ES-I3 (cell line): ENCODE measurements at regions not wholly inside any gene's neighbourhood (a gene's known extent, or its start where the extent isn't known, plus 50 kb on each side); places are given as distances from the start of the nearest gene placed in this dataset.

Source experiments
- H3K36me3 ChIP-seq: 2 replicates; pipeline ENCODE4 v1.6.1; 2013; ENCODE audit warnings: mild to moderate bottlenecking, low read length, control low read depth, moderate library complexity; ENCODE audit not compliant: insufficient read depth
- H3K4me1 ChIP-seq: 2 replicates; pipeline ENCODE4 v1.6.1; 2013; ENCODE audit warnings: mild to moderate bottlenecking, control low read depth, low read length; ENCODE audit not compliant: insufficient read depth
- H3K9ac ChIP-seq: 2 replicates; pipeline ENCODE4 v1.6.1; 2013; ENCODE audit warnings: low read depth, mild to moderate bottlenecking, low read length, moderate library complexity
- H3K9me3 ChIP-seq: 2 replicates; pipeline ENCODE4 v1.6.1; 2013; ENCODE audit warnings: mild to moderate bottlenecking, low read length, moderate library complexity; ENCODE audit not compliant: control insufficient read depth, insufficient read depth

DNA sequence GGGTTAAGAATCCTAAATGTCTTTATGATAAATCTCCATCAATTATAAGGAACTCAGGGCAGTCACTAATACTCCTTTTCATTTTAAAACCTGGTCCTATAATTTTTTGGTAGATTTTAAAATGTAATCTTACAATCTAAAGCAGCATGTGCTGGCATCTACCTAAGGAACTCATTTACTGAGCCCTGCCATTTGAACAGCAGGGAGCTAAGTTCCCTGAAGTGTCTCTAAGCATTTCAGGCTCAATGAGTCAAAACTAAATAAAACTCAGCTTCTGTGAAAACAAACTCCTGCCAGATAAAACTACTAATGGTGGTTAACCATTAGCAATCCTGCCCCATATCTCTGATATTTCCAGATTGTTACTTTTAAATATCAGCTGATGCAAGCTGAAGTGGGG lies 1371.8 kb upstream of the PRMT6 start:
- no peaks in the 10 kb centered on the region for H3K4me1 ChIP-seq

DNA sequence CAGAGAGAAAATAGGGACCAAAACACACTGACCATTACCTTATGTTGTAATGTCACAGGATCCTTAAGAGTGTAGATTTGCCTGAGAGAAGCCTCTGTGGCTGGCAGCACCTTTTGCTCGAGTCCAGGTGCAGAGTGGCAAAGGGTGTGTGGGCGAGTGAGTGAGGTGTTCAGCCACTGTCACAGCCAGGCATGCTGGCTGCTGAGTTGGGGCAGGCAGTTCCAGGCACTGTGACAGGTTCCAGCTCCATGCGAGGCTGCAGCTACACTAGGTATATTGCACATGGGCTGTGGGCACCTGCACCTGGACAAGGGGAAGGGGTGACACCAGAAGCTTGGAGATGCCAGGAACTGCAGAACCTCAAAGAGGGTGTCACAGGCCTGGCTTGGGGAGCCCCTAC lies 1370.4 kb upstream of the PRMT6 start:
- no peak overlapping the region for H3K9ac ChIP-seq
- H3K9me3 ChIP-seq = no peaks in the 10 kb centered on the region
- no peaks in the 10 kb centered on the region for H3K4me1 ChIP-seq
- no peaks in the 10 kb centered on the region for H3K36me3 ChIP-seq

More for the DNA sequence above, 1371.8 kb upstream of the PRMT6 start:
- Histone ChIP-seq H3K9ac (no peak overlapping the region), H3K36me3 (no peaks in the 10 kb centered on the region), H3K9me3 (no peaks in the 10 kb centered on the region)

GRCh38 chr1:105686874-105687690 lies 1369.4 kb upstream of the PRMT6 start:
- no peak overlapping the region for H3K9ac ChIP-seq
- no peaks in the 10 kb centered on the region for H3K36me3 ChIP-seq
- no peaks in the 10 kb centered on the region for H3K4me1 ChIP-seq
- H3K9me3 ChIP-seq = no peaks in the 10 kb centered on the region

GRCh38 chr1:105700723-105701122 lies 1355.8 kb upstream of the PRMT6 start:
- H3K9me3 ChIP-seq = no peaks in the 10 kb centered on the region
- H3K36me3 ChIP-seq = no peaks in the 10 kb centered on the region
- H3K9ac ChIP-seq = no peak overlapping the region
- H3K4me1 ChIP-seq = no peaks in the 10 kb centered on the region

DNA sequence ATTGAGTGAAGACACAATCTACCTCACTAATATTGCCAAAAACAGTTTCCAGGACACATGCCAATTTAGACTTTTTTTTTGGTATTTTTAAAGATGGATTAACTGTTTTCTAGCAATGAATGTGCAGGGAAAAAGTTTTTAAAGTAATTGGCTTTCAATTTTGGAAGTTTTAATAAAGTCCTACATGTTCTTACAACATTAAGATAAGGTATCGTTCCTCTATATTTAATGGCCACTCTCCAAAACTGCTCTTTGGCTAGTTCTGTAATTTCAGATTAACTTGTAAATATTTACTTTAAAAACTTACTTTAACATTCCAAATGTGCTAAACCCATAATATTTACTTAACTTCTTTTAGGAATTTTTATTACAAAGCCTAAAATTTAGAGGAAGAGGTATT lies 1332.2 kb upstream of the PRMT6 start:
- Histone ChIP-seq H3K9me3 (no peaks in the 10 kb centered on the region), H3K9ac (no peak overlapping the region), H3K36me3 (no peaks in the 10 kb centered on the region), H3K4me1 (no peaks in the 10 kb centered on the region)

GRCh38 chr1:105730701-105731100 lies 1325.8 kb upstream of the PRMT6 start:
- no peaks in the 10 kb centered on the region for H3K36me3 ChIP-seq
- no peak overlapping the region for H3K9ac ChIP-seq
- no peaks in the 10 kb centered on the region for H3K9me3 ChIP-seq
- no peaks in the 10 kb centered on the region for H3K4me1 ChIP-seq

DNA sequence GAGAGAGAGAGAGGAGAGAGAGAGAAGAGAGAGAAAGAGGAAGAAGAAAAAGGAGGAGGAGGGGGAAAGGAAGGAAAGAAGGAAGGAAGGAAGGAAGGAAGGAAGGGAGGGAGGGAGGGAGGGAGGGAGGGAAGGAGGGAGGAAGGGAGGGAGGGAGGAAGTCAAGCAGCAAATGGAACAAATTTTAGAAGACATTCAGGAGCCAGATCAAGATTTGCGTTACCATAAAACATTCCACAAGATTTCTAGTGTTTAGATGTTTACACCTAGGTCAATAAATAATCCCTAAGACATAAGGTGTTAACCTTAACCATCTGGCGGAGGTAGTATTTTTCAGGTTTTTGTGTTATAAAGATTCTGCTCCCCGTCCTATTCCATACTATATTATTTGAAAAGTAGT lies 1320.1 kb upstream of the PRMT6 start:
- H3K4me1 ChIP-seq = no peaks in the 10 kb centered on the region
- no peak overlapping the region for H3K9ac ChIP-seq
- H3K9me3 ChIP-seq = no peaks in the 10 kb centered on the region
- no peaks in the 10 kb centered on the region for H3K36me3 ChIP-seq

- H3K36me3 ChIP-seq = no peaks in the 10 kb centered on the region
- no peaks in the 10 kb centered on the region for H3K9me3 ChIP-seq
- no peaks in the 10 kb centered on the region for H3K4me1 ChIP-seq
- no peak overlapping the region for H3K9ac ChIP-seq
These were observed 1276.7 kb upstream of the PRMT6 start for GRCh38 chr1:105779727-105780126.

GRCh38 chr1:105785021-105785420 lies 1271.5 kb upstream of the PRMT6 start:
- H3K9me3 ChIP-seq = no peaks in the 10 kb centered on the region
- H3K4me1 ChIP-seq = no peaks in the 10 kb centered on the region
- no peak overlapping the region for H3K9ac ChIP-seq
- H3K36me3 ChIP-seq = no peaks in the 10 kb centered on the region

DNA sequence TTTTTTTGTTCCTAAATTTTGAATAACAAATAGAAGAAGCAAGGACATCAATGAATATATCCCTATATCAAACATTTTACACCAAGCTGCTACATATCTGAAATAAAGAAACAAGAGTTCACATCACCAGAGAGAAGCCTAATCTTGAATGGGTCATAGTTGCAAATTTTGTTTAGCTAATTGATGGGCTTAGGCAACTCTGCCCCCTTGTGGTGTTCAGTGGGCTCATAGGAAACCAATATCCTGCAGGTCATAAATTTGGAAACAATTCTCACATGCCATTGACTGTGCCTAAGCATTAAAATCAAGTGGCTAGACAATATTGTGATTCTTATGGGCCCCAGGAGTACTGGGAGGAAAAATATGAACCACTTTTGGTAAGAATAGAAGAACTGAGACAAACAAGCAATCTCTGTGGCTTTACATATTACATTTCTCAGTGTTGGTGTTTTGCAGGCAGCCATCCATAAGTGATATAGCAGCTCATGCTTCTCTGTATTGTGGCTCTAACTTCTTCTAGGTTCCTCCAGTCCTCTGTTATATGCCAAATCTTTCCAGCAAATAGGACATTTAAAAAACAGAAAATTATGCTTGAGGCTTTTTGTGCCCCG lies 1262.8 kb upstream of the PRMT6 start:
- H3K4me1 ChIP-seq = no peaks in the 10 kb centered on the region
- no peaks in the 10 kb centered on the region for H3K36me3 ChIP-seq
- H3K9ac ChIP-seq = no peak overlapping the region
- H3K9me3 ChIP-seq = no peaks in the 10 kb centered on the region

DNA sequence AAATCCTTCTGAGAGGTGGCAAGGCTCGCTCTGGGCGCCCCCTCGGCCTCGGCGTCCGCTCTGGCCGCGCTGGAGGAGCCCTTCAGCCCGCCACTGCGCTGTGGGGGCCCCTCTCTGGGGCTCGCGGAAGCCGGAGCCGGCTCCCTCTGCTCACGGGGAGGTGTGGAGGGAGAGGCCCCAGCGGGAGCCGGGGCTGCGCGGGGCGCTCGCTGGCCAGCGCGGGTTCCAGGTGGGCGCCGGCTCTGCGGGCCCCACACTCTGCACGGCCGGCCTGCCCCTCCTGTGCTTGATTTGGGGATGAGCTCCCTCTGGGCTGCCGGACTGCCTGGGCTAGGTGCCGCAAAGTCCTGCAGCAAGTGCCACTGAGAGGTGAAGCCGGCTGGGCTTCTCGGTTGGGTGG lies 1260.7 kb upstream of the PRMT6 start:
- Histone ChIP-seq H3K9me3 (no peaks in the 10 kb centered on the region), H3K36me3 (no peaks in the 10 kb centered on the region), H3K9ac (no peak overlapping the region), H3K4me1 (no peaks in the 10 kb centered on the region)

DNA sequence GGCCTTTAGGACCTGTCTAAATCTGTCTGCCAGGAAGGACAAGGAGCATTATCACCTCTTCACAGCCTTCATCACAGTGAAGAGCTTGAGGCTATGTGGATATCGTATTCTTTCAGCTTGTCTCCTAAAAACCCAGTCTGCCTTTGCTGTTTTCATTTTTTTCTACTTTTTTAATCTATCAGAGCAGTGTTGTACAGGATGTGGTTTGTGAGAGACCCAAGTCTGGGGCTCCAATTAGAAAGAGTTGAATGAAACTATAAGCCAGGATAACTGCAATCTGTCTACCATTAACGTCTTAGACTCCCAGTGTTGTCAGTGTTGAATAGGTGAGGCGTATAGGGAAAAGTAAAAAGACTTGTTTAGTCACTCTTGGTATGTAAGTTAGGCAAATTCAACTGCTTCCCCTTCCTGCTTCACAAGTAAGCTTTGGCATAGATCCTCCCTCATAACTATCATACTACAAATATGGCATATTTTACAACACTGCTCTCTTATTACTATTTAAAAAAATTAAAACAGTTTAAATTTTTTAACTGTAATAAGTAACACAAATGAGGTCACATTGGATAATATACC lies 1225.8 kb upstream of the PRMT6 start:
- Histone ChIP-seq H3K9ac (no peak overlapping the region), H3K9me3 (no peaks in the 10 kb centered on the region), H3K36me3 (no peaks in the 10 kb centered on the region), H3K4me1 (no peaks in the 10 kb centered on the region)

- Histone ChIP-seq H3K36me3 (no peaks in the 10 kb centered on the region), H3K9me3 (no peaks in the 10 kb centered on the region), H3K9ac (no peak overlapping the region), H3K4me1 (no peaks in the 10 kb centered on the region)
These were observed 1218.4 kb upstream of the PRMT6 start for GRCh38 chr1:105838071-105838470.

DNA sequence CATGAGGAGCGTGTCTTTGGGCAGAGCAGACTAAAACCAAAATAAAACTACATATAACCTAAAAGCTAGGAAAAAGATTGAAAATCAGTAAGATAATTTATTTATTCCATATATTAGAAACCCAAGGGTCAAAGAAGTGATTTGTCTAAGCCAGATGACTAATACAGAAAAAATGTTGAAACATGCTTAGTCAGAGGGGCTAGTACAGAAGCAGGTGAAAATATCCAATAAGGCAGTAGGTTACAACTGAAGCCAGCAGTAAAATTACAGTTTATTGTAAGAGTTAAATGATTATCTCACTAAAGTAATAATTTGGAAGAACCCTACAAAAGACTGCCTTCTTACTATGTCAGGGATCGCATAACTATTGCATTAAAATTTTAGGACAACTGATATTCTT lies 1190.9 kb upstream of the PRMT6 start:
- Histone ChIP-seq H3K4me1 (no peaks in the 10 kb centered on the region; the same call in 1 of the 2 replicates), H3K9me3 (no peaks in the 10 kb centered on the region; the same call in 1 of the 2 replicates), H3K36me3 (no peaks in the 10 kb centered on the region), H3K9ac (no peak overlapping the region)

DNA sequence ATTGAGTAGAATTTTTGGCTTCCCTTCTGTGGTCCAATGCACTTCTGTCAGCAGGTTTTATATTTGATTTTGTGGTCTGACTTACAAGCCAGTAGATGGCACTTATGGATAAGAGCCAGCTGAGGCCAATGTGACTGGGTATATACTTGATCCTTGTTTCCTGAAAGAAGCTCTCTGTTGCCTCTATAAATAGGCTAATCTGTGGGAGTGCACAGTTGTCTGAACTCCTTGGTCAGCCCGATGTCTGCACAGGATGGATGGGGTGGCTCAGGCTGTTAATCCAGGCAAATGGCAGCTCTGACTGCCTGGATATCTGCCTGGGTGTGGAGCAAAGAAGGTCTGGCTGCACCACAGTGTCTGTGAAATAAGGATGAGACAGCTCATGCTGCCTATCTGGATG lies 1183.7 kb upstream of the PRMT6 start:
- no peak overlapping the region for H3K9ac ChIP-seq
- H3K9me3 ChIP-seq = no peaks in the 10 kb centered on the region; the same call in 1 of the 2 replicates
- no peaks in the 10 kb centered on the region for H3K36me3 ChIP-seq
- H3K4me1 ChIP-seq = no peaks in the 10 kb centered on the region
